ENCODE measurements at regions not wholly inside any gene's neighbourhood (a gene's known extent, or its start where the extent isn't known, plus 50 kb on each side); places are given as distances from the start of the nearest gene placed in this dataset.

DNA sequence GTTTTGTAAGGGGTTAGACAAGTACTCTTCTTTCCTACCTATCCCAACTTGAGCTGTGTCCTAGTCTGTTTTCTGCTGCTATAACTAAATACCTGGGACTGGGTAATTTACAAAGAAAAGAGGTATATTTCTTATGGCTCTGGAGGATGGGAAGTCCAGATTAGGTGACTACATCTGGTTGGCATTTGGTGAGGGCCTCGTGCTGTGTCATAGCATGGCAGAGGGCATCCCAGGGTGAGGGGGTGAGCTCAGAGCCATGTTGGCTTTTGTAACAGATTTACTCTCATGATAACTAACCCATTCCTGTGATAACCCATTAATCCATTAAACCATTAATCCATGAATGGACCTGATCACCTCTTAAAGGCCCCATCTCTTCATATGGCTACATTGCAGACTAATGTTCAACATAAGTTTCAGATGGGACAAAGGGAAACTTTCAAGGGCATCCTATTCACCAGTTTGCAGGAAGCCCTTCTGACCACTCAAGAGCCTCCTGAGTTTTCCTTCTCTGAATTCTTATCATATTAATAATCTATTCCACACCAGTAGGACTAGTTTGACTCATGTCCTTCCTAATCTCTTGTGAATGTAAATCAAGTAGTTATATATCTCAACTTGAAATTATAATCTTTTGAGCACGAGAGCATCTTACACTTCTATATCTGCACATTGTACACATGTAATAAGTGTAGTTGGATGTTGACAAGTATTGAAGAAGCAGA is 185.7 kb upstream of the ZPLD1 start:
- H3K27ac ChIP-seq = no peak overlapping the region
- no peaks in the 10 kb centered on the region for H3K36me3 ChIP-seq
- no peak overlapping the region for H3K4me3 ChIP-seq
- DNase-seq = no peak
- no peaks in the 10 kb centered on the region for H3K4me1 ChIP-seq
- intact Hi-C loops (cut with DNase I) = no loop called here
- no peak overlapping the region for H3K9ac ChIP-seq (ENCODE audit: low read depth in 2 of 2, low read length in 2 of 2)
- TF ChIP-seq, protein P1, sequence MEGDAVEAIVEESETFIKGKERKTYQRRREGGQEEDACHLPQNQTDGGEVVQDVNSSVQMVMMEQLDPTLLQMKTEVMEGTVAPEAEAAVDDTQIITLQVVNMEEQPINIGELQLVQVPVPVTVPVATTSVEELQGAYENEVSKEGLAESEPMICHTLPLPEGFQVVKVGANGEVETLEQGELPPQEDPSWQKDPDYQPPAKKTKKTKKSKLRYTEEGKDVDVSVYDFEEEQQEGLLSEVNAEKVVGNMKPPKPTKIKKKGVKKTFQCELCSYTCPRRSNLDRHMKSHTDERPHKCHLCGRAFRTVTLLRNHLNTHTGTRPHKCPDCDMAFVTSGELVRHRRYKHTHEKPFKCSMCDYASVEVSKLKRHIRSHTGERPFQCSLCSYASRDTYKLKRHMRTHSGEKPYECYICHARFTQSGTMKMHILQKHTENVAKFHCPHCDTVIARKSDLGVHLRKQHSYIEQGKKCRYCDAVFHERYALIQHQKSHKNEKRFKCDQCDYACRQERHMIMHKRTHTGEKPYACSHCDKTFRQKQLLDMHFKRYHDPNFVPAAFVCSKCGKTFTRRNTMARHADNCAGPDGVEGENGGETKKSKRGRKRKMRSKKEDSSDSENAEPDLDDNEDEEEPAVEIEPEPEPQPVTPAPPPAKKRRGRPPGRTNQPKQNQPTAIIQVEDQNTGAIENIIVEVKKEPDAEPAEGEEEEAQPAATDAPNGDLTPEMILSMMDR (IDR thresholded peaks at IDR 0.05) = no peak
- no peaks in the 10 kb centered on the region for H3K9me3 ChIP-seq
- no peaks in the 10 kb centered on the region for H3K27me3 ChIP-seq

DNA sequence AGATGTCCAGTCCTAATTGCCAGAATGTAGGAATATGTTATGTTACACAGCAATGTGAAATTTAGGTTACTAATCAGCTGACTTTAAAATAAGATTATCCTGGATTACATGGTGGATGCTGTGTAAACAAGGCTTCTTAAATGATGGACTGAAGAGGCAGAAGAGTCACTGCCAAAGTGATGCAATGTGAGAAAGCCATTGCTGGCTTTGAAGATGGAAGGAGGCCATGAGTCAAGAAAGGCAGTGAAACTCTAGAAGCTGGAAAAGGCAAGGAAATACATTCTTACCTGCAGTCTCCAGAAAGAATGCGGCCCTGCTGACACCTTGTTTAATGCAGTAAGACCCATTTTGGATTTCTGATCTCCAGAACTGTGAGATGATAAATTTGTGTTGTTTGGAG is 179.1 kb upstream of the ZPLD1 start:
- TF ChIP-seq, protein P1 (IDR thresholded peaks at IDR 0.05) = no peak
- no peak for DNase-seq
- no peak overlapping the region for H3K27ac ChIP-seq
- H3K9ac ChIP-seq (ENCODE audit: low read depth in 2 of 2, low read length in 2 of 2) = no peak overlapping the region
- no peaks in the 10 kb centered on the region for H3K9me3 ChIP-seq
- no peaks in the 10 kb centered on the region for H3K4me1 ChIP-seq
- no peaks in the 10 kb centered on the region for H3K27me3 ChIP-seq
- intact Hi-C loops (cut with DNase I) = no loop called here
- no peak overlapping the region for H3K4me3 ChIP-seq
- H3K36me3 ChIP-seq = no peaks in the 10 kb centered on the region

DNA sequence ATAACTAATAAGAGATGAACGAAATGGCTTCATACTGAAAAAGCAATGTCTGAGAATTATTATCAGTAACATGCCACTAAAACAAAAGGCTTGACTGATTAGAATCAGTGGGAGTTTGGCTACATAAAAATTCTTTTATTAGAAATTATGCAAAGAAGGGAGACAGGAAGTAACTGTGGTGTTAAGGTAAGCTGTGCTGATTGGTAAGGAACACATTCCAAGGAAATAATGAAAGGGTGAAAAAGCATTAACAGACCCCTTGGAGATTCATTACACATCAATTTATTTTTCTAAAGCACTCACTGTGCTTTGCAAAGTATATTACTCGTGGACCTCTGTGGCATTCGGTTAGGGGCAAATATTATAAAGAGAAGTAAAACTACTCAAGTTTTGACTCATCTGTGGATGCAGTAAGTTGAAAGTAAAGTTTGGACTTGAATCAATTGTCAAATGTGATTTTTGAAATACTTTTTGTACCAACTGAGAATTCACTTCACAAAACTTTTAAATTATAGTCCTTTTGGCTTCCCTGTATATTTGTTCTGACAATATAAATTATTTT is 176.1 kb upstream of the ZPLD1 start:
- TF ChIP-seq, protein P1 (IDR thresholded peaks at IDR 0.05) = no peak
- H3K4me3 ChIP-seq = no peak overlapping the region
- H3K36me3 ChIP-seq = no peaks in the 10 kb centered on the region

DNA sequence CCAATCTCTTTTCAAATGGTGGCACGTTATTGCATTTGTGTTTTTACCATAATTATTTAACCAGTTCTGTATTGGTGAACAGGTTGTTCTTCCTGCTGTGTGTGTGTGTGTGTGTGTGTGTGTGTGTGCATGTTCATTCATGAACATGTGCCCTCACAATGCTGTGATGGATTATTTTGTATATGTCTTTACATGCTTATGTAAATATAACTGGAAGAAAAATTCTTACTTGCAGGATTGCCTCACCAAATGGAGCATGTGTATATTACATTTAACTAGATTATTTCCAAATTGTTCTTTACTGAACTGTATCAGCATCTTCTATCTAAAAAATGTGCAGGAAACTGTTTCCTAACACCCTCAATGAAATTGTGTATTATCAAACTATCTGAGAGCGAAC is 175.2 kb upstream of the ZPLD1 start:
- no peak overlapping the region for H3K9ac ChIP-seq (ENCODE audit: low read depth in 2 of 2, low read length in 2 of 2)
- DNase-seq = no peak
- H3K4me1 ChIP-seq = no peaks in the 10 kb centered on the region
- no peak overlapping the region for H3K4me3 ChIP-seq
- H3K27me3 ChIP-seq = no peaks in the 10 kb centered on the region
- no peaks in the 10 kb centered on the region for H3K9me3 ChIP-seq
- intact Hi-C loops (cut with DNase I) = no loop called here
- no peak overlapping the region for H3K27ac ChIP-seq
- TF ChIP-seq, protein P1 (IDR thresholded peaks at IDR 0.05) = no peak
- H3K36me3 ChIP-seq = no peaks in the 10 kb centered on the region

More for the DNA sequence above, 176.1 kb upstream of the ZPLD1 start:
- Histone ChIP-seq H3K9ac (ENCODE audit: low read depth in 2 of 2, low read length in 2 of 2) (no peak overlapping the region), H3K27me3 (no peaks in the 10 kb centered on the region), H3K27ac (no peak overlapping the region), H3K4me1 (no peaks in the 10 kb centered on the region), H3K9me3 (no peaks in the 10 kb centered on the region)
- intact Hi-C loops (cut with DNase I) = no loop called here
- DNase-seq = no peak

DNA sequence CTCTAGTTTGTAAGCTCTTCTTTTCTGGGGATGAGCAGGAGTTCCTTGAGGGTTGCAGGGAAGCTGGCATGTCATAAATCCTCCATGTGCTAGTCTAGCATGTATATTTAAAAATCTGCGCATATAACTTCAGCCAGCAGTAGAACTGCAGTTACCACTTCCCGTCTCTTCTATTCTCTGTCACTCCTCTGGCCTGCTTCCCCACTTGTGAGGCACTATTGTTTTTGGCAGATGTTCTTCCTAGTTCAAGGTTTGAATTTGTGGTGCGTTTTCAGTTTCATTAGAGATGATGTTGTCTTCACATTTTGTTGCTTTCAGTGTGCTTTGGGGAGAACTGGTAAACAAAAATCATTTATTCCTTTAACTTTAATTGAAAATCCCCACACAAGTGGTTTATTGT is 169.1 kb upstream of the ZPLD1 start:
- no peak for DNase-seq
- intact Hi-C loops (cut with DNase I) = no loop called here
- TF ChIP-seq, protein P1 (IDR thresholded peaks at IDR 0.05) = no peak
- no peak overlapping the region for H3K9ac ChIP-seq (ENCODE audit: low read depth in 2 of 2, low read length in 2 of 2)
- no peaks in the 10 kb centered on the region for H3K27me3 ChIP-seq
- no peaks in the 10 kb centered on the region for H3K4me1 ChIP-seq
- H3K4me3 ChIP-seq = no peak overlapping the region
- H3K27ac ChIP-seq = no peak overlapping the region
- no peaks in the 10 kb centered on the region for H3K36me3 ChIP-seq
- no peaks in the 10 kb centered on the region for H3K9me3 ChIP-seq
